GM12891 (cell line): ENCODE measurements at regions not wholly inside any gene's neighbourhood (a gene's known extent, or its start where the extent isn't known, plus 50 kb on each side); places are given as distances from the start of the nearest gene placed in this dataset.
"Not testable (repeated sequence)": the region's sequence is repeated elsewhere in the genome, so short reads cannot be mapped to it uniquely, and the experiment has no call there.

Experiments
- DNase-seq: peaks from one replicate; pipeline ENCODE4 v3.0.0; 2011; ENCODE audit warnings: low spot score; ENCODE audit not compliant: insufficient read length
- FAIRE-seq: peaks from 2 replicates; lab custom pipeline; 2011; peaks lifted over from hg19 to GRCh38; lab: Jason Lieb, UNC
- PAX5 ChIP-seq: IDR thresholded peaks from 2 replicates; pipeline ENCODE4 v1.6.1; 2011; ENCODE audit warnings: low read length, moderate library complexity, mild to moderate bottlenecking; ENCODE audit not compliant: insufficient read depth, severe bottlenecking
- POLR2A ChIP-seq: IDR thresholded peaks from 2 replicates; pipeline ENCODE4 v1.6.1; 2011; ENCODE audit warnings: low read depth, low read length, control low read depth
- POLR2AphosphoS5 ChIP-seq: IDR thresholded peaks from 2 replicates; pipeline ENCODE4 v1.6.1; 2011; ENCODE audit warnings: low read depth, low read length, control low read depth
- POU2F2 ChIP-seq: IDR thresholded peaks from 2 replicates; pipeline ENCODE4 v1.6.1; 2011; ENCODE audit warnings: low read depth, mild to moderate bottlenecking, control low read depth, low read length, moderate library complexity
- SPI1 ChIP-seq: IDR thresholded peaks from 2 replicates; pipeline ENCODE4 v1.6.1; 2011; ENCODE audit warnings: low read depth, low read length, control low read depth
- TAF1 ChIP-seq: IDR thresholded peaks from 2 replicates; pipeline ENCODE4 v1.6.1; 2011; ENCODE audit warnings: low read depth, low read length, control low read depth

DNA sequence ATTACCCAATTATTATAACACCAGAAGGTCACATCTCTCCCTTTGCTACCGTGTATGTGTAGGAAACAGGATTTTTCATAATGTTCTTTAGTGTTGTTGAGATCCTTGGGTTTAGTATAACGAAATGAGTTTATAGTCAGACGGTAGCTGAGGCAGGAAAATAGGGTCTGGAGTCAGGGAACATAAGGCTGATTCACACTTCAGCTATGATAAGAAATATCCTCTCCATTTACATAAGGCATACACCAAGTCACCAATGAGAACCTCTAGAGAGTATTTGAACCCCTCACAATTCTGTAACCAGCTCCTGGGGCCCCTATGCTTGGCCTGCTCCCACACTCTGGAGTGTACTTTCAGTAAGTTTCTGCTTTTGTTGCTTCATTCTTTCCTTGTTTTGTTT, 58.9 kb upstream of the ANKH start:
- no peak for TF ChIP-seq PAX5
- TF ChIP-seq POU2F2: no peak
- TF ChIP-seq SPI1: no peak
- no peak for TF ChIP-seq TAF1
- TF ChIP-seq POLR2AphosphoS5: no peak
- no peak for TF ChIP-seq POLR2A
- FAIRE-seq (no peak), DNase-seq (no peak)

DNA sequence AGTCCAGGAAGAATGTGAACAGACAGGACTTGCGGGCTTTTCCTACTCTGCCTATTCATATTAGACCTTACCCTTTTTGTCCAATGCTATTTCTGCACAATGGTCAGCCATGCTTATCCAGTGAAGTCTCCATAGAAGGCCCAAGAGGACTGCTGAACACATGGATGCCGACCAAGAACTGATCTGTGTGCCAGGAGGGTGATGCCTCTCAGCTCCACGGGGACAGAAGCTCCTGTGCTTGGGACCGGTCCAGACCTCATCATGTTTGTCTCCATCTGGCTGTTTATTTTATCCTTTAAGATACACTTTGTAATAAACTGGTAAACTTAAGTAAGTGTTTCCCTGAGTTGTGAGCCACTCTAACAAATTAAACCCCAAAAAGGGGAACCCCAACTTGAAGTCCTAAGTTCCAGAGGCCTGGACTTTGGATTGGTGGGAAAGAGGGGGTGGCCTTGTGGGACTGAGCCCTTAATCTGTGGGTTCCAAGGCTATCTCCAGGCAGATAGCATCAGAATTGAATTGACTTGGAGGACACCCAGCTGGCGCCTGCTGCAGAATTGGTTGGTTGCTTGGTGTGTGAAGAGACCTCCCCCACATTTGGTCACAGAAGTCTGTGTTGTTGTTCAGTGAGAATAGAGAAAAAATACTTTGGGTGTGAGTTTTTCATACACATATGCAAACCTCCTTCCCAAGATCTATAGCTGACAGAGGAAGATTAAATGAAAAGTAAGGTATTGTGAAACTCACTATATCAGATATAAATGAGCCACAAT, 57.9 kb upstream of the ANKH start:
- DNase-seq: no peak
- TF ChIP-seq POU2F2 (no peak), SPI1 (no peak), TAF1 (no peak), PAX5 (no peak), POLR2AphosphoS5 (no peak), POLR2A (no peak)
- no peak for FAIRE-seq

DNA sequence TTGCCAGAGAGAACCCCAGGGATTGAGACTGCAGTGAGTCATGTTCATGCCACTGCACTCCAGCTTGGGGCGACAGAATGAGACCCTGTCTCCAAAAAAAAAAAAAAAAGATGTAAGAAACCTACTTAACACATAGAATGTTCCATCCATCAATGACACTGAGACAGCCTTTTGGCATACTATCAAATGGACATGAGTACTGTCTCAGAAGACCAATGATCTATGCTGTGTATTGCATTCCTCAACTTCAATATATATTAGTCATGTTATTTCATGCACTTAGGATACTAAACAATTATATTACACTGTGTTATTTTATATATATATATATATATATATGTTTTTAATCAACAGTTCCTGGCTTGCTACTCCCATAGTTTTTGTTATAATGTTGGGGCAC, 57.1 kb upstream of the ANKH start:
- DNase-seq (no peak), FAIRE-seq (no peak)
- TF ChIP-seq PAX5 (no peak), POU2F2 (no peak), POLR2AphosphoS5 (no peak), POLR2A (no peak), SPI1 (no peak), TAF1 (no peak)

DNA sequence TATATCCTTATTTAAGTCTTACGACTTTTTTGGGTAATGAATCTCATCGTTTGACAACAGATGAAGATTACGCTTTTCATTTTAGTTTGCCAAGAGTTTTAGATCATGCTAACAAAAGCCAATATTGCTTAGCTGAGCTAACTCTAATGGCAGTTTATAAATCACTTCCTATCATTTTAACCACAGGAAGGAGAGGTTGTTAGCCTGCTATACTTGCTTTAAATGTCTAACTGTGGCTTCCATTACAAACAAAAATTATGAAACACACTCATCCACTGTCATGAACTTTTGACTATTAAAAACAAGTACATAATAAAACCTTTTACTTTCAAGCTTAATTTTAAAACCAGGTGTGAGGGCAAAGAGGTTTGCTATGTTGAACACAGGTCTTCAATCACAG, 53.7 kb upstream of the ANKH start:
- DNase-seq: no peak
- FAIRE-seq: no peak
- TF ChIP-seq POLR2A: no peak
- no peak for TF ChIP-seq SPI1
- no peak for TF ChIP-seq POLR2AphosphoS5
- no peak for TF ChIP-seq PAX5
- no peak for TF ChIP-seq TAF1
- no peak for TF ChIP-seq POU2F2

DNA sequence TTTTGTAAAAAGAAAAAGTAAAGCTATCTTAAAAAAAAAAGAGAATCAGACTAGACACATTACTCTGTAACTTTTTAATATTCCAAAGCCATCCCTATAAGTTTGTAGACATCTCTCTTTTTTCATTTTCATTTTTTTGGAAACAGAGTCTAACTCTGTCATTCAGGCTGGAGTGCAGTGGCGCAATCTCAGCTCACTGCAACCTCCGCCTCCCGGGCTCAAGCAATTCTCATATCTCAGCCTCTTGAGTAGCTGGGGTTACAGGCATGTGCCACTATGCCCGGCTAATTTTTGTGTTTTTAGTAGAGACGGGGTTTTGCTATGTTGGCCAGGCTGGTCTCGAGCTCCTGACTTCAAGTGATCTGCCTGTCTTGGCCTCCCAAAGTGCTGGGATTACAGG, 51.4 kb upstream of the ANKH start:
- not testable (repeated sequence) for DNase-seq, FAIRE-seq

DNA sequence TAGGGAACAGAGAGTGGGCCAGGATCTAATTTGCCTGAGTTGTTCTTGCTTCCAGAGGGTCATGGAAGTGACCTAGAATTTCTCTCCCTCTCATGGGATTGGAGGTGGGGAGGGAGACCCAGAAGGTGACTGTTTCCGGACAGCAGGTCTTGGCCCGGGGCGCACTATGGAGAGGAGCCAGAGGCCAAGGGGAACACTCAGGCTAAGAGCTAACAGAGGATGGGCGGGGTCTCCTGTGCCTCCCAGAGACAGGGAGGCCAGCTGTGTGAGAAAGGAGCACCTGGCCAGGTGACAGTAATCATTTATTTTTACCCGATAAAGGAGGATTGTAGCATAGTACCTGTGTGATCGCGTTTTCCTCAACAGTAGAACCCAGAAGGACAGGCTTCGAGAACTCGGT, 50.9 kb upstream of the ANKH start:
- no peak for TF ChIP-seq PAX5
- TF ChIP-seq POU2F2: no peak
- TF ChIP-seq TAF1: no peak
- TF ChIP-seq POLR2AphosphoS5: no peak
- TF ChIP-seq POLR2A: no peak
- no peak for TF ChIP-seq SPI1
- FAIRE-seq: no peak
- DNase-seq: no peak
